HG02943 (cell line): ENCODE measurements at regions not wholly inside any gene's neighbourhood (a gene's known extent, or its start where the extent isn't known, plus 50 kb on each side); places are given as distances from the start of the nearest gene placed in this dataset.

Source experiments
- ATAC-seq: cut with Tn5 transposase; IDR thresholded peaks from one replicate; pipeline ENCODE4 v1.9.1; 2021; ENCODE audit warnings: mild to moderate bottlenecking, low read depth, moderate library complexity; ENCODE audit not compliant: unreplicated experiment

DNA sequence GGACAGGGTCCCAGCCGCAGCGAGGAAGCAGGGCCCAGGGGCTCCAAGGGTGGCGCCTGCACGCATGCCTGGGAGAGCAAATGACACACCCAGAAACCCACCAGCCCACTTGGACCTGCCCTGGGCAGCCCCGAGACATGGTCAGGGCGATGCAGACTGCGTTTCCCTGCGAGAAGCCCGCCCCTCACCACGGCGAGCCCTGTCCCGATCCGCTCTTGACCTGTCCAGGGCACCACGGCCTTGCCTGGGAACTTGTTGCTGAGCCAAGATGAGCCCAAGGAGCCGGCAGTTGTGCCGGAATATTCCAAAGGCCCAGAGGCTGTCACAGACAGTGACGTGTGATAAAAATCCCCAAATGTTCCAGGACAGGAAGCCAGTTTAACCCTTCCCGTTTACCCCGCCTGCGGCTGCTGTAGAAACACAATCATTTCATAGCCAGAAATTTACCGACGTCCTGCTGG, 78.1 kb downstream of the SIK1 start:
- ATAC-seq = no peak

DNA sequence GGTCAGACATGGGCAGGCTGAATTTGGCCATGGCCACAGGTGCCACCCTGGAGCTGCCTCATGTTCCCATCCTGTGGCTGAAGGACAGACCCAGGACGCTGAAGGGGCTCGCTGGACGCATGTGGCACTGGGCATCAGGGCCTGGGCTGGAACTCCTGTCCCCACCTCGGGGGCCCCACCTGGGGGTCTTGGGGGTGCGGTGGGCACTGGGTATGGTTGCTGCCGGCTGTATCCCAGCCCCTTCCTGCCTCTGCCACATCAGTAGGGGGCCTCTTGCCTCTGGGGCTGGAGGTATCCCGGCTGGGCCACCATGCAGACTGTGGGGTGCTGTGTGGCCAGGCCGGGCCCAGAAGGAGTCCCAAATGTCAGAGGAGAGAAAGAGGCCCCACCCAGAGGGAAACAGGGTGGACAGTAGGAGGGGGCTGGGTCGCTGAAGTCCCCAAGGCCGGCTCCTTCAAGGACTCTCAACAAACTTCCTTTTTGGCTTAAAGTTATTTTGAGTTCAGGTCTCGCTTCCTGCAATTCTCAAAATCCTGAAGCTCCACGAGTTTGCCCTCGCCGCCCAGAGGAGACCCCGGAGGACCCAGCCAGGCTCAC, 78.7 kb downstream of the SIK1 start:
- no peak for ATAC-seq

DNA sequence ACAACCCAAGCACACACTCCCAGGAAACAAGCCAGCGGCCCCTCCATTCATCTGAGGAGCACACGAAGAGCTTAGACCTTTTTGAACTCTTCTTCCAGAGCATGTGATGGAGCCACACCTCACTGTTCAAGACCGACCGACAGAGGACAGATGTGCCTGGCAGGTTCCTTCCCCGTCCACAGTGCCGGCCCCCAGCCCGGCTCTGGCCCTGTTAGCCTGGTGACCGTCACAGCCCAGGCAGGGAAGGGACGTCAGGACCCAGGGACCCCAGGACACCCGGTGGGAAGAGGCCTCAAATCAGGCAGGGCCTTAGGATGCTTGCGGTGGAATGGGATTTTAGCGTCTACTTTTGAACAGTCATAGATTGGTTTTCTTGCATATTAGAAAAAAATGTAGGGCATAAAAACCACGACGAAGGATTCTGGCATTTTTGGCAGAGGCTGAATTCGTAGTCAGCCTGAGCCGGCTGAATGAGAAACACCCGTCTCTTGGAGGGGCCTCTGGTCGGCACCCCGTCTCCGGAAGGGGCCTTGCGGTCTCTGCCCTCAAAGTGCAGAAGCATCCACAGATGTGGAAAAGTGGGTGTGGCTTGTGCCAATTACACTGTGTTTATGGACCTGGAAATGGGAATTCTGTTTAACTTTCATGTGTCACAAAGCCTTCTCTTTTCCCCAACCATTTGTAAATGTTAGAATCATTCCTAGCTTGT, 79.3 kb downstream of the SIK1 start:
- no peak for ATAC-seq

DNA sequence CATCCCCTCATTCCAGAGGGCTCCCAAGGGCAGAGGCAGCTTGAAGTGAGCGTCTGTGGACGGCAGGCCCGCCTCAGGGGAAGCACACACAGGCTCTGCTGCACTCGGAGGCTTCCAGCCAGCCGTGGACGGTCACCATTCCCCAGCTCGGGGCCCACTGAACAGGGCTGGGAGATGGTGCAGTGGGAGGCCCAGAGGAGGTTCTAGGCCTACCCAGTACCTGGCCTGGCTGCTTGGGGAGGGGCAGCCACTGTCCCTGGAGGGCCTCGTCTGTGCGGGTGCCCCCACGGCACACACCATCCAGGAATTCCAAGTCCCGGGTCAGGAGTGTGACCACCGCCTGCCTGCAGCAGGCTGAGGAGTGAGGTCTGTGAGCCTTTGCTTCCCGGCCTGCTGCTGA, 80.4 kb downstream of the SIK1 start:
- no peak for ATAC-seq

DNA sequence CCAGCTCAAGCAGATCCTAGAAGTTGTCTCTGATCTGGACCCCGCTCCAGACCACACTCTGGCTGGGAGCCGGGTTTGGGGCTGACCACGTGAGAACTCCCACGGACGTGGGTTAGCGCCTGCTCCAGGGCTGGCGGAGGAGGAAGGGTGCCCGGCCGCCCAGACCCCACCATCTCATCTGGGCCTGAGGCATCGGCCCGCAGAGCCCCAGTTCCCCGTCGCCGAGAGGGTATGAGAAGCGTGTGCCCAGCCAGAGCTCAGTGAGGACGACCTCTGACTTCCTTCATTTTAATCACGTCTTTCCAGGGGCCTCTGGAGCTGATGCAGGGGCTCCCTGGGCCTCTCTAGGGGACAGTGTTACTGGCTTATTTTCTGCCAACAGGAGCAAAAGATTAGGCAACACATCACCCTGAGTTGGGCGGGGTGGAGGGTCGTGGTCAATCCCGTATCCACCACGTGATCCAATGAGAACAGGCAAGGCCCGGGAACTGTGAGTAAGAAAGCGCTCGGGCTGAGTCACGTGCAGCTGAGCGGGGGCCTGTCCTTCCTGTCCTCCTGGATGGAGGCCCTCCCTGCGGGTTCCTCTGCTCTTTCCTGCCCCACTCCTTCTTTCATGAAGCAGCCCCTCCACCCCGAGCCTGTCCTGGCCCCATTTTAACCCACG, 81.1 kb downstream of the SIK1 start:
- ATAC-seq = no peak

DNA sequence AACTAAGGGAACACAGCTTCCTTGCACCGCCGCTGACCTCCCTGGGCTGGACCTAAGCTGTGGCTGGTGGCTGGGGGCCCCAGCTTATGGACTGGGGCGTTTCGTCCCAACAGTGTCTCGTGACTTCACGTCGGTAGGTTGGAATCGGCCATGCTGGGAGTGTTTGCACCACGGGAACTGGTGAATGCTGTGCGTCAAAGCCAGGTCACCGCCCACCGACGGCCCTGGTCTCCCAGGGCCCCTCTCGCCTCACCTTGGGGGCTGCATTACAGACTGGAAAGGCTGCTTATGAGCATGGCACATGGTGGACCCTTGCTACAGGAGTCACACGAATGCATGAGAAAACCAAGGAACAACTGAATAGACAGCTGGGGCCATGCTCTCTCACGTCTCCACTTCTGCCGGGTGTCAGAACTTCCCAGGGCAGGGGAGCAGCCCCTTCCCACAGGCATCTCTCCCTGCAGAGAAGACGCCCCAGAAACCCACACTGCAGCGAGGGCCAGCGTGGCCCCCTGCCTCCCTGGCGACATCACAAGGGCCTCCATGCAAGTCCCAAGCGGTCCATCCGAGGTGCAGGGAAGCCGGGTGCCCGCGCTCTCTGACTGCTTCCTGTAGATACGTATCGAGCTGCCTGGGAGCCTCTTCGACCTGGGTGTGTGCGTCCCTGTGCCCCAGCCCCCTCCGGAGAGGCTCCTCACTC, 81.7 kb downstream of the SIK1 start:
- ATAC-seq = no peak

DNA sequence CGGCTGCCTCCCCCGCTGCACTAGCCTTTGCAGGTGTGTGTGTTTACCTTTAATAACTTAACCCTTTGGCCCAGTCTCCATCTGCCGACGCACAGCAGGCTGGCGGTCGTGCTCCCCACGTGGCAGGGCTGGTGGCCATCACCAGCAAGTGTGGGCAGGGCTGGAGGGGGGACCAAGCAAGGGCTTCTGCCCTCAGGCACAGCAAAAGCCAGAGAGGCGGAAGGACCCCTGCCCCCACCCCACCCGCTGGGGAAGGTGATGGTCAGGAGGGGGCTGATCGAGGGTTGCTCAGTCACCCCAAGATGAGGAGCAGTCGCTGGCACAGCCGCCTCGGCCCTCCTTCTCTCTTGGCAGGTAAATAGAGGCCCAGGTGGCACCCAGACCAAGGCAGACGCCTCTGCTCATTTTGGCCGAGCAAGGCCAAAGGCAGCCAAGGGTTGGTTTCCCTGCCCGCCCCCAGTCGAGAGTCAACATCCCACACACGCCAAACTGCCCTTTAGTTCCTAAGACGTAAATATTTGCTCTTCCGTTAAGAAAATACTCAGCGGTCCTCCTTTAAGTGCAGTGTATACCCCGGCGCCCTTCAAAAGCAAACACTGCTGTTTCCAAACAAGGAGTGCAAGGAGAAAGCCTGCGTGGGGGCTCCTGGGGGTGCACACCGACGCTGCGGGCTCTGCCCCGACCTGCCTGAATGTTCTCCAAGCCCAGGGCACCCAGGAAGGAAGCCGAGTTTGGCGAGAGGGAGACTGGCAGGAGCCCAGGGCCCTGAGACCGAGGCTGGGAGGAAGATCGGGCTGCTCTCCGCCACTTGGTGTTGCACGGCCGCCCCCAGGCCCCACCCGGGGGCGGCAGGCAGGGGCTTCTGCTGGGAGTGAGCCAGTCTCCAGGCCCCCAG, 82.7 kb downstream of the SIK1 start:
- no peak for ATAC-seq

DNA sequence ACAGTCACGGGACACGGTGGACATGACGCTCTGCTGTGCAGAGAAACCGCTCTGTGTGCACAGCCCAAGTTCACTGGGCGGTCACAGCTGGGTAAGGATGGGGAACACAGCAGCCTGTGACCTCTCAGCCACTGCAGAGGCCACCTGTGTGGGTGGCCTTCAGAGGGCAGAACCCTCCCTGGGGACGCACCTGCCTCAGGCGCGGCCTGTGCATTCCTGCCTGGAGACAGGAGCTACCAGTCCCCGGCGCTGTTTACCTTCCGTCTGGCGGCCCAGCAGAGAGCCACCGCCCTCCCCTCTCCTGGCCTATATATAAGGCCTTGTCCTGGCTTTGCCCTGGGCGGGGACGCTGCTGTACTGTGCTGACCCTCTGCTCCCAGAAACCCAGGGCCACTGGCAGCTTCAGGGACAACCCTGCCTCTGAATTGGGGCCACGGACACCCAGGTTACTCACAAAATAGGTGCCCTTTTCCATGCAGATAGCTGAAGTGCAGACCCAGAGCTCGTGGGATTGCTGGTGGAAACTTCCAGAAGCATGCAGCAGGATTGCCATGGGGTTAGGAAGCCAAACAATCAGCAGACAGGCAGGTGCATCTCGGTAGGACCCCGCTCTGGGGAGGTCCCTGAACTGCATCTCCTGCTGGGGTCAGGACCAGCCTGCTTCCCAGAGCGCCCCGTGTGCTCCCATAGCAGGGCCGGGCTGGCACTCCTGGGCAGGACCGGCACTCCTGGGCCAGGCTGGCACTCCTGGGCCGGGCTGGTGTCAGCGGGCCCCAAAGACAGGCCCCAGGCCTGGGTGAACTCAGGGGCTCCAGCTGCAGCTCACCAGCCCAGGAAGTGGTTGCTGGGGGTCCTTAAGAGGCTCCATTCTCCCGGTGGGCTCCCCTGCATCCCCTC, 83.6 kb downstream of the SIK1 start:
- no peak for ATAC-seq

DNA sequence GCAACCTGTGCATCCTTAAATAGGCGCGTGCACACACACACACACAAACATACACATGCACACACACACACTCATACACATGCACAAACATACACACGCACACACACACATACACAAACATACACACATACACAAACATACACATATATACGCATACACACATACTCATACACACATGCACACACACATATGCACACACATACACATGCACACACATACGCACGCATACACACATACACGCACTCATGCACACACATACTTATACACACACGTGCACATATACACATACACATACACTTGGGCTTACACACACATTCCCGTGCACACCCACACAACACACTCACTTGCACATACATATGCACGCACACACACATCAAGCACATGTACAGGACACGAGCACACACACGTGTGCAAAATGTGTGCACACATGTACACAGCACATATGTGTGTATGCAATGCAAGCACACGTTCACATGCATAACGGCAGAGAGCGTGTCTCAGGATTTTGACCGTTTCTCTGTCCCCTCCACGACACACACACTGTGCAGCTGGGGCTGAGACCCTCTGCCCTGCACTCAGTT, 84.5 kb downstream of the SIK1 start:
- no peak for ATAC-seq

DNA sequence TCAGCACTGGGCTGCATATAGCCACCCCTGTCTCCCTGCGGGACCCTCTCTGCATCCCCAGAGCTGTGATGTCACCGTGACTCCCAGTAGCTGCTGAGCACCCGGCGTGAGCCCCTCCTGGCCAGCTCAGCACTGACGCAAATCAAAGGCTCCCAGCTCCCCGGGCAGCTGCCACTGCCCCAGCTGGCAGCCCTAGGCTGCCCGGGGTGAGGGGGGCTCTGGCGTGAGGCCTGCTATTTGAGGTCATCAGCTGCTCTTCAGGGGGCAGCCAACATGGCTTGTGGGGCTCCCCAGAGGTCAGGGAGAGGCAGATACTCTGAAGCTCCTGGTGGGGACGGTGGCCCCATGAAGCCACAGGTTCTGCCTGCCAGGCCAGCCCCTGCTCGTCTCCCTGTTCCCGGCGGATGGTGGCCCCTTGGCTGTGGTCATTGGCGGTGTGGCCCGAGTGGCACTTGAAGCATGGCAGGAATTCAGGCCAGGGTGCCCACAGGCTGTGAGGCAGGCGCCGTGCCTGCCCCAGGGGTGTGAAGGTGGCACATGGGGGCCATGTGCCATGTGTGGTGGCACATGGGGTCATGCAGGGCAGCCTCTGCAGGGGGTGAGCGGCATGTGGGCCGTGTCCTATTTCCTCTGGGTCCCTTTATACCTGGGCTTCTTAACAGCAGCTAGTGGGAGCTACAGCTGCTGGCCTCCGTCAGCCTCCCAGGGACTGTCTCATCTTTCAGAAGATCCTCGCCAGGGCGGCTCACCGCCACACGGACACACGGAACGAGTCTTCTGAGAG, 85.4 kb downstream of the SIK1 start:
- ATAC-seq = no peak

DNA sequence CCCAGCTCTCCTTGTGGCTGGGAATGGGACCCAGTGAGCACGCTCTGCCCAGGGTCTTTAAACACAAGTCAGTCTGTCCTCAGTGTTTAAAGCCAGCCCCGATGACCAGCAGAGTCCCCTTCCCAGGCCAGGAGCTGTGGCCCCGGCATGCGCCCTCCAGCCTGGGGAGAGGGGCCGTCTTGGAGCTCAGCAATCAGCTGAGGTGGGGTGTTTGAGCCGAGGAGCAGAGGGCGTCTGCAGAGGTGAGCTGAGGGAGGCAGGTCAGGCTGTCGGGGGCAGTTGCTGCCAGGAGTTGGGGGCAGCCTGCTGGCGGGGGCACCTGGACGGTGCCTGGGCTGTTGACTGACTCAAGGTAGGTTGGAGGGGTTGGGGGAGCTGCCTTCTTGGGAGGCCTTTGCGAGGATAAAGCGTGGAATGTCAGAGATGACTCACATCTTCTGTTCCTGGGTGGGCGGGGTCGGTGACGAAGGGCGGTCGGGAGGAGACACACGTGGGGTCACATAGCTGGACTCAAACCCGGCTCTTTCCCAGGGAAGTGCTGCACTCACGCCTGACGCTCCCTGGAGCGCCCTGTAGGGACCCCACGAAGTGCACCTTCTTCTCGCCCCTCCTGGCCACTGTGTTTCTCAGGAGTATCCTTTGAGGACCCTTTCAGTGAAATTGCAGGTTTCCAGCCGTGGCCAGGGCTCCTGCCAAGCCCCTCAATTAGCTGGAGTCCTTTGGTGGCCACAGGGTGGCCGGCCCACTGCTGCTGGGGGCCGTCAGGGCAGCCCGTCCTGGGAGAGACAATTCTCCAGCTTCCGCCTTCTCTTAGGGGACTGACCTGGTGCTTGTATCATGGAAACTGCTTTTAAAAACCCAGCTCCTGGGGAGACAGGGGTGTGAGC, 86.2 kb downstream of the SIK1 start:
- ATAC-seq = no peak

DNA sequence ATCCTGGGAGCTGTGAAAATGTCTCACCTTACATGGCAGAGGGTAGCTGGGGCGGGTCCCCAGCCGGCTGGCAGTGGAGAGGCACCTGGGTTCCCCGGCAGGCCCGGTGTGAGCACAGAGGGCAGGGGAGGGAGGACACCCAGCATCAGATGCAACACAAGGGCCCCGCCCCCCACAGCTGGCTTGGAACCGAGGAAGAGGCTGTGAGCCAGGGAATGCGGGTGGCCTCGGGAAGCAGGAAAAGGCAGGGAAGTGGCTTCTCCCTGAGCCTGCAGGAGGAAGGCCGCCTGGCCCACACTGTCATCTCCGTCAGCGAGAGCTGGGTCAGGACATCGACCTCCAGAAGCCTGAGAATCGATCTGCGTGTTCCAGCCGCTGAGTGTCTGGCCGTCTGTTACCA, 87.3 kb downstream of the SIK1 start:
- ATAC-seq = no peak

DNA sequence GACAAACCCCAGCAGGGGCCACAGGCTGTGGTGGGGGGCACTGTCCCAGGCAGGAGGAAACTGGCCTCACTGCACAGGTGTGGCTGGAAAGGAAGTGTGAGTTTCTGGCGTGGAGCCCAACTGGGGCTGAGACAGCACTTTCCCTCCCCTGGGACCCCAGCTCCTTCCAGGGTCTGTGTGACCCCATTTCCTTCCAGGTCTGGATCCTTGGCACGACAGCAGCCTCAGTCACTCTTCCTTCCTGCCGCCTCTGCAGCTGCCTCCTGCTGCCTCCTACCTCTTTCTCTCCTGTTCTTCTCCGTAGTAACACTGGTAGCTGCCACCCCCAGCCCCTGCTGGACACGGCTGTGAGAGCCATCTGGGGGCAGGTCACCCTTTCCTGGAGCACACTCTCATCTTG, 88.0 kb downstream of the SIK1 start:
- ATAC-seq = no peak

DNA sequence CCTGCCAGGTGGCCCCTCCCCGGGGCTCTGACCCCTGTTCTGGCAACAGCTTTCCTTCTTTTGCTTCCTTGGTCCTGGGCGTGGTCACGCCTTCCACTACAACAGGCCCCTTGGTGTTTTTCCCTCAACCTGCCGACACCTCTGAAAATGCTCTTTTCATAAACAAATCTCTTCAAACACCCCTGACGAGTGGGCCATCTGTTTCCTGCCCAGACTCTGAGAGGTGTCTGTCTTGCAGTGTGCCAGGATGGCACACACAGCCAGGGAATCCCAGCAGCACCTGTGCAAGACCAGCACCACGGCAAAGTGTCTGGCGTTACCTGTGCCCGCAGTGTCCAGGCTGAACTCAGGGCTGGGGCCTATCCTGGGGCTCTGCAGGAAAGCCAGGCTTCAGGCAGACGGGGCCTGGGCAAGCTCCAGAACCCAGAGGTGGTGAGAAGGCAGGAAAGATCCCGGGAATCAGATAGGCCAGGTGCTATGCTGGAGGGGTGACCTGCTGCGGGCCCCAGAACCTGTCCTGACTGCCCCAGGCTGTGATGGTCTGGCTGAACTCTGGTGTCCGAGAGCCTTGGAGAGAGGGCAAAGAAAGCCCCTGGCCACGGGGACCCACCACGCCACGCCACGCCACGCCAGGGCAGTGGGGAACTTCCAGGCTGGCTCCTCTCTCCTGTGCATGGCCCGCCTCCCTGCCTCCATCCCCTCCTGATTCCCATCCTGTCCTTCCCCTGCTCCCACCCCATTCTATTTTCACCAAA, 88.9 kb downstream of the SIK1 start:
- no peak for ATAC-seq

DNA sequence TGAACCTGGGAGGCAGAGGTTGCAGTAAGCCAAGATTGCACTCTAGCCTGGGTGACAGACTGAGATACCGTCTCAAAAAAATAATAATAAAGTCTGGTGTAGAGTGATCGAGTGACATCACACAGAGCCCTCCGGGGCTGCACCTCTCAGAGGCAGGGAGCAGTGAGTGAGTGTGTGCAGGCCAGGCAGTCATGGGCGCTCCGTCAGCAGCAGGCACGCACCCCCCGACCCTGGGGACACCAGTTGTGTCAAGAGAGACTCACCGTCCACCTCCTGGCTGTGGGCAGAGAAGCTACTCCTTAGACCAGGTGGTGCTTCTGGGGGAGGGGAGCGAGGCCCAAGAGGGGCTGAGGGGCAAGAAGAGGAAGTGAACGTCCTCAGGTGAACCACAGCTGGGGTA, 91.8 kb downstream of the SIK1 start:
- ATAC-seq = no peak

DNA sequence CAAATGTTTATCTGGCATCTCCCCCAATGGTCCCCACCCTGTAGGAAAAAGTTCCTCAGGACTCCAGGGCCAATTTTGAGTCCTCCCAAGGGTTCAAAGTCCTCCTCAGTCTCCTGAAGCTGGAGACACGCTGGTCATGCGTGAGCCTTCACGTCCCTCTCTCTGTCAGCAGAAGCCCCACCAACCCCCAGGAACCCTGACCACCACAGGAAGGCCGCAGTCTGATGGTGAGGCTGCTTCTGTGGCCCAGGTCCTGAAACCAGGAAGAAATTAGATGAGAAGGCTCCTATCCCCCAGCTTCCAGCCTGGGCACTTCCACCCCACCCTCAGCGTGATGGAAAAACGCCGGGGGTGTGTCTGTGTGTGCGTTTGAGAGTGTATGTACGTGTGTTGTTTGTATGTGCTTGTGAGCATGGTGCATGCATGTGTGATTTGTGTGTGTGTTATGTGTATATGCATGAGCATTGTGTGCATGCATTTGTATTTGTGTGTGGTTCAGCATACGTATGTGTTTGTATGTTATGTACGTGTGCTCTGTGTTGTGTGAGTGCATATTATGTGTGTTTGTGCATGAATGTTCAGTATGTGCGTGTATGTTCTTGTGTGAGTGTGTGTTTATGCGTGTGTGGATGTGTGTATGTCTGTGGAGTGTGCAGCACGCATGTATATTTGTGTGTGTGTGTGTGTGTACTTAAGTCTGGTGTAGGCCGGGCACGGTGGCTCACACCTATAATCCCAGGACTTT, 92.5 kb downstream of the SIK1 start:
- ATAC-seq = no peak
